ENCODE measurements at regions not wholly inside any gene's neighbourhood (a gene's known extent, or its start where the extent isn't known, plus 50 kb on each side); places are given as distances from the start of the nearest gene placed in this dataset.

DNA sequence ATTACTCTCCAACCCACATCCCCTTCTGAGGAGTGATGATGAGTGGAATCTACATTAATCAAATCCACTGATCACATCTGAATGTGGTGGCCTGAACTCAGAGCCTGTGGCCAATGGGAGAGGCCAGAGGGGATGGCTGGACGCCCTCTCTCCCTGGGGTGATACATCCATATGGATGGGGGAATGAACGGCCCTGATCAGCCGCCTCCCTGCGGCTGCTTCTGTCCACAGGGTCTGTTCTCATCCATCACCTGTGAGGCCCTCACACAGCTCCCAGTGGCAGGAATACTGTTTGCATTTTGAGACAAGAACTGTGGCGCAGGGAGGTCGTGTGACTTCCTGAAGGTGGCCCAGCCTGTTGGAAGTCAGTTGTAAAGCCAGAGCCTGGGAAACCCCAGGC, 78.3 kb upstream of the SHISAL1 start:
- TF ChIP-seq, protein P1, sequence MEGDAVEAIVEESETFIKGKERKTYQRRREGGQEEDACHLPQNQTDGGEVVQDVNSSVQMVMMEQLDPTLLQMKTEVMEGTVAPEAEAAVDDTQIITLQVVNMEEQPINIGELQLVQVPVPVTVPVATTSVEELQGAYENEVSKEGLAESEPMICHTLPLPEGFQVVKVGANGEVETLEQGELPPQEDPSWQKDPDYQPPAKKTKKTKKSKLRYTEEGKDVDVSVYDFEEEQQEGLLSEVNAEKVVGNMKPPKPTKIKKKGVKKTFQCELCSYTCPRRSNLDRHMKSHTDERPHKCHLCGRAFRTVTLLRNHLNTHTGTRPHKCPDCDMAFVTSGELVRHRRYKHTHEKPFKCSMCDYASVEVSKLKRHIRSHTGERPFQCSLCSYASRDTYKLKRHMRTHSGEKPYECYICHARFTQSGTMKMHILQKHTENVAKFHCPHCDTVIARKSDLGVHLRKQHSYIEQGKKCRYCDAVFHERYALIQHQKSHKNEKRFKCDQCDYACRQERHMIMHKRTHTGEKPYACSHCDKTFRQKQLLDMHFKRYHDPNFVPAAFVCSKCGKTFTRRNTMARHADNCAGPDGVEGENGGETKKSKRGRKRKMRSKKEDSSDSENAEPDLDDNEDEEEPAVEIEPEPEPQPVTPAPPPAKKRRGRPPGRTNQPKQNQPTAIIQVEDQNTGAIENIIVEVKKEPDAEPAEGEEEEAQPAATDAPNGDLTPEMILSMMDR (IDR thresholded peaks at IDR 0.05): no peak
- TF ChIP-seq POLR2A (IDR thresholded peaks at IDR 0.05): no peak

Measured in uterus (tissue), 2 donors.